CD1c-positive myeloid dendritic cell (primary cell): ENCODE measurements at regions not wholly inside any gene's neighbourhood (a gene's known extent, or its start where the extent isn't known, plus 50 kb on each side); places are given as distances from the start of the nearest gene placed in this dataset.
A peak's percentile ranks its signal among the peaks of the same experiment; 100 is the strongest.
"Not testable (repeated sequence)": the region's sequence is repeated elsewhere in the genome, so short reads cannot be mapped to it uniquely, and the experiment has no call there.

Experiments used
- DNase-seq: peaks from one replicate; pipeline ENCODE4 v3.0.0-alpha.2; 2016; ENCODE audit errors: extremely low spot score

GRCh38 chr7:142636751-142637150, 112.5 kb upstream of the PRSS1 start:
- DNase-seq: no peak

GRCh38 chr7:142636107-142636506, 113.2 kb upstream of the PRSS1 start:
- not testable (repeated sequence) for DNase-seq

GRCh38 chr7:142632271-142633134, 116.8 kb upstream of the PRSS1 start:
- peak; percentile 84 for DNase-seq

DNA sequence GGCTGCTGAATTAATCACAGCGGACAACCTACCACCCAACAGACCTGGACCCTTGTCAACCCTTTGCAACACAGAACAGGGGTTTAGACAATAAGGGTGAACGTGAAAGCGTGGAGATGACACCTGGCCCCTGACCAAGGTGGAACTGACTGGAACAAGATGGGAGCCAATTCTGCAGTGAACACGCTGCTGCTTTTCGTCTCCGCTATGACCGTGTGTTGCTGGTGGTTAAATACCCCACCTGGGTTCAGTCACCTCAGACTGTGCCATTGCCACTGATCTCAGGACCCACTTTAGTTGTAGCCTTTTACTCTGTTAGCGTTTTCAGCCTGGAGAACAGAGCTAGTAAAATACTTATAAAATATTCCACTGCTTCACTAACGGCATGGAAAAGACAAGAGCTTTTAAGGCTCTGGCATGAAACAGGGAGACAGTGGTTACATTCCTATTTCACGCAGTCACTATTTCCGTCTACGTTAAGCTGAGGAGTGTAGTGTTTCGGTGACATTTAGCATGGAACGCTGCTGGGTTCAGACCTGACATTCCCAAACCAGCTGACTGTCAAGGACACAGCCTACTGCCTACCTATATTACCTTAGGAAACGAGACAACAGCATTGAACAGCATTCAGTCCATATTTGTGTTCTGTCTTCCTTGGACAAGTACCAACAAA, 119.5 kb upstream of the PRSS1 start:
- no peak for DNase-seq

GRCh38 chr7:142628945-142629344, 120.3 kb upstream of the PRSS1 start:
- no peak for DNase-seq

GRCh38 chr7:142627223-142627622, 122.0 kb upstream of the PRSS1 start:
- not testable (repeated sequence) for DNase-seq

DNA sequence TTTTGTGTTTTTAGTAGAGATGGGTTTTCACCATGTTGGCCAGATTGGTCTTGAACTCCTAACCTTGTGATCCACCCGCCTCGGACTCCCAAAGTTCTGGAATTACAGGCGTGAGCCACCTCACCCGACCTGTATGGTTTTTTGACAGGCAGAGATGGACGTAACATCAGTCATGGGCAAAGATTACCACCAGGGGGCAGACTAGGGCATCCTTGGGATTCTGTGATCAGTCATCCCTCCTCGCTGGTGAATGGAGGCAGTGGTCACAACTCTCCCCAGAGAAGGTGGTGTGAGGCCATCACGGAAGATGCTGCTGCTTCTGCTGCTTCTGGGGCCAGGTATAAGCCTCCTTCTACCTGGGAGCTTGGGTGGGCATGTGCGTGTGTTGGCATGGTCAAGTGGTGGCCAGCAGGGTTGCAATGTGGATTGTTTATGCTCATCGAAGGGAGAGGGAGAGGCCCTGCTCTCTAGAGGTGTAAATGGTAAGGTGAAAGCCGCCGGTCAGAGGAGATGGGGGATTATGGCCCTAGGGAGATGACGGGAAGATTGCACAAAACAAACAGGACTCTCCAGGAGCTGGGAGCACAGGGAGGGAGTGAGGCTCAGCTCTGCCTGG, 122.7 kb upstream of the PRSS1 start:
- peak; percentile 73 for DNase-seq

DNA sequence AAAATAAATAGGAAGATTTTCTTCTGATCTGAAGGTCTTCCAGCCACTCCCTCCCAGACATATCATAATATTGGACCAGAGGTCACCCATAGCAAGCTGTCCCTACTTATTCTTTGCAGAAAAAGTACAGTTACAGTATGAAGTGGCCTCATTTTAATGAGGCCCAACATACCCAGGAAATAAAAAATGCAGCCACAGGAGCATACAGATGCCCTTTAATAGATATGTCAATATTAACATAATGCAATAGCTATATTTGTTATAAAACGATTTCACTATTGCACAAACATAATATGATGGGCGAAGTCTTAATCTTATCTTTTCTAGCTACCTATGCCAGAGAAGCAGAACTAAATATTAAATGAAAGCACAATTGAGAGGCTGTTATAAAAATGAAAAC, 124.1 kb upstream of the PRSS1 start:
- not testable (repeated sequence) for DNase-seq

- no peak for DNase-seq
These were observed 128.9 kb upstream of the PRSS1 start for GRCh38 chr7:142620402-142620801.

DNA sequence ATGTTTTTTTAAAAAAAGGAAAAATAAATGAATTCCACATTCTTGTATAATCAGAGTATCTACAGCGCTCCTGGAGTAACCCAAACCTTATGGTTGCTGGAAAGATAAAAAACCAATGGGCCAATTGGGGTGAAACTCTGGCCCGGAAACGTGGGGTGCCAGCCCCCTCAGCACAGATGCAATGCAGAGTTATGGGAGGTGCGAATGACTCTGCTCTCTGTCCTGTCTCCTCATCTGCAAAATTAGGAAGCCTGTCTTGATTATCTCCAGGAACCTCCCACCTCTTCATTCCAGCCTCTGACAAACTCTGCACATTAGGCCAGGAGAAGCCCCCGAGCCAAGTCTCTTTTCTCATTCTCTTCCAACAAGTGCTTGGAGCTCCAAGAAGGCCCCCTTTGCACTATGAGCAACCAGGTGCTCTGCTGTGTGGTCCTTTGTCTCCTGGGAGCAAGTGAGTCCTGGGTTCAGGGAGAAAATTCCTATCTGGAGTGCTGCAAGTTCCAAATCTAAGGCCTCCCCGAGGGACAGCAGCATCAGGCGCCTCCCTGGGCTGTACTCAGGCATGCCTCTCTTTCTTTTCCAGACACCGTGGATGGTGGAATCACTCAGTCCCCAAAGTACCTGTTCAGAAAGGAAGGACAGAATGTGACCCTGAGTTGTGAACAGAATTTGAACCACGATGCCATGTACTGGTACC, 130.5 kb upstream of the PRSS1 start:
- DNase-seq: no peak

- DNase-seq: no peak
These were observed 132.4 kb upstream of the PRSS1 start for GRCh38 chr7:142616842-142617241.

GRCh38 chr7:142616121-142616643, 133.1 kb upstream of the PRSS1 start:
- no peak for DNase-seq

DNA sequence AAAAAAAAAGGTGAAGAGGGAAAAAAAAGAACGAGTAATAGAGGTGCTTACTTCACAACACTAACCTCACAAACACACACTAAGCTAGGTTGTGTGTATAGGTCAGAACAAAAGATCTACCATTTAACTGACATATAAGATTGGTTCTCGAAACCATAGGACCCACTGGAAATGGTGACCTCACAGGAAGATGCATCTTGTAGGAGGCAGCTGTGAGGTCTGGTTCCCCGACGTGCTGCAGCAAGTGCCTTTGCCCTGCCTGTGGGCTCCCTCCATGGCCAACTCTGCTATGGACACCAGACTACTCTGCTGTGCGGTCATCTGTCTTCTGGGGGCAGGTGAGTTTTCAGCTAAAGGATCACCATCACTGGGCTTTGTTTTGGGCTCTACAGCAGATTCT, 133.8 kb upstream of the PRSS1 start:
- DNase-seq: no peak

GRCh38 chr7:142614116-142614515, 135.2 kb upstream of the PRSS1 start:
- no peak for DNase-seq

GRCh38 chr7:142612237-142612881, 136.9 kb upstream of the PRSS1 start:
- peak; percentile 26 for DNase-seq

GRCh38 chr7:142611566-142612236, 137.6 kb upstream of the PRSS1 start:
- no peak for DNase-seq

GRCh38 chr7:142608630-142609428, 140.4 kb upstream of the PRSS1 start:
- DNase-seq: no peak

DNA sequence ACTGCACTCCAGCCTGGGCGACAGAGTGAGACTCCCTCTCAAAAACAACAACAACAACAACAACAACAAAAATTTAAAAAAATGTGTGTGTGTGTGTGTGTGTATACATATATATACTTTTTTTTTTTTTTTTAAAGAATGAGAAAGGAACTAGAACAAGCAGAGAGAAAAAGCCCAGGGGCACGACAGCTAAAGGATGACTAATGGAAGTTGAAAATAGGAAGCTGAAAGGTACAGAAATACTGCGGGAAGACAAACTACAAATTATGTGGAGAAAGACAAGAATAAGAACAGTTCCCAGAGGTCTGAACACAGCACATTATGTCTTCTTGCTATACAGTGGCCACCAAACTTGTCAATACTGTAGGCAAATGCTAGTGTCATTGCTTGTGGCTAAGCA, 141.9 kb upstream of the PRSS1 start:
- DNase-seq: no peak

- DNase-seq: no peak
These were observed 143.2 kb upstream of the PRSS1 start for GRCh38 chr7:142606081-142606480.

GRCh38 chr7:142604671-142605070, 144.6 kb upstream of the PRSS1 start:
- DNase-seq: no peak
